Suppressor macrophage treated with lipopolysaccharide for 1 hour (primary cell): ENCODE measurements at regions not wholly inside any gene's neighbourhood (a gene's known extent, or its start where the extent isn't known, plus 50 kb on each side); places are given as distances from the start of the nearest gene placed in this dataset.

Experiments
- DNase-seq, 3 donors: peaks; one replicate each; pipeline ENCODE4 v3.0.0-alpha.2; 2020 to 2022

- DNase-seq = no peak
Observed at GRCh38 chr11:127677660-127678425, 677.3 kb upstream of the KIRREL3 start.

- DNase-seq = no peak
Observed at GRCh38 chr11:127675581-127675980, 675.0 kb upstream of the KIRREL3 start.

DNA sequence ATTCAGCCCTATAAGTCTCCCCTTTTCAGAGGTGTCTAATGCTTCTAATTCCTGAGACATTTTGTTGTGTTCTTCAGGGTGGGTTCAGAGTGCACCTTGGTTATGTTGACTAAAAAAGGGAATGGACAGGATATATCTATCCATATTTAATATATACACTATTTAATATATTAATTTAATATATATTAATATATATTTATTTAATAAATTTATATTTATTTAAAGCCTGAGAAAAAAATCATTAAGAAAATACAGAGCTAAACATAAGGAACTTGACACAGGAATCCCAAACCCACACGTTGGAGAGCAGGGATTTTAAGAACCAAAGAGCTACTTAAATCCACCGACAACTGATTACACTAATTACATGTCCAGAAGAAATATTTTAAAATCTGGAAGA is 674.2 kb upstream of the KIRREL3 start:
- no peak for DNase-seq

- DNase-seq = no peak
Observed at GRCh38 chr11:127670374-127671119, 670.0 kb upstream of the KIRREL3 start.

DNA sequence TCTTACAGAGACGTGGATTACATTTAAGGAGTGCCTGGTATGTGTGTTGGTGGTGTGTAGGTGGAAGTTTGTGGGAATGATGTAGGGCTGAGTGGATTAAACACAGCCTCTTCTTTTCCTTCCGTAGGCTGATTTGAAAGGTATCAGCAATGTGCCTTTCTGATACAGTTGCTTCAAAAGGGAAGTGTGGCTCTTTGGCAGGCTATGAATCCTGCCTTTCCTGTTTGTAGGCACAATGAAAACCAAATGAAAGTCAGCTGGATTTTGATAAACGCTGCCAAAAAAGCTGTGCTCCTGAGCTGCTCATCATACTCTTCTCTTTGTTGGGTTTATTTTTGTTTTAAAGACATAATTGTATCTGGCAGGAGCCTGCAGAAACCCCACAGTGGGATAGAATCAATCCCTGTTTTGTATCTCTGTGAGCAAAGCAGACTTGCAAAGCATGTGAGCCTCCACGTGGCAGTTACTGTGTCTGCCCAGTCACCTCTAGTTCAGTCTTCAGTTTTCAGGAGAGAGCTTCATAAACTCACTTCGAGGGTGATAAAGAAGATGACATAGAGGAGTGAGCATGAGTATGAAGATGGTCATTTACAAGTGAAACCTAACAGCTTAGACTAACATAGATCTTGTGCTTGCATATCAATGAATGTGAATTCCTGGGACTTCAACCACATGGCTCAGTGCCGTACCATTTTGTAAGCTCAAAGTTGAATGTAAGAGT is 655.7 kb upstream of the KIRREL3 start:
- DNase-seq = no peak

GRCh38 chr11:127653076-127653475 is 652.5 kb upstream of the KIRREL3 start:
- DNase-seq = no peak

- DNase-seq = peak in 1 of 3 donors; percentile 21
Observed at GRCh38 chr11:127651888-127652221, 651.3 kb upstream of the KIRREL3 start.

DNA sequence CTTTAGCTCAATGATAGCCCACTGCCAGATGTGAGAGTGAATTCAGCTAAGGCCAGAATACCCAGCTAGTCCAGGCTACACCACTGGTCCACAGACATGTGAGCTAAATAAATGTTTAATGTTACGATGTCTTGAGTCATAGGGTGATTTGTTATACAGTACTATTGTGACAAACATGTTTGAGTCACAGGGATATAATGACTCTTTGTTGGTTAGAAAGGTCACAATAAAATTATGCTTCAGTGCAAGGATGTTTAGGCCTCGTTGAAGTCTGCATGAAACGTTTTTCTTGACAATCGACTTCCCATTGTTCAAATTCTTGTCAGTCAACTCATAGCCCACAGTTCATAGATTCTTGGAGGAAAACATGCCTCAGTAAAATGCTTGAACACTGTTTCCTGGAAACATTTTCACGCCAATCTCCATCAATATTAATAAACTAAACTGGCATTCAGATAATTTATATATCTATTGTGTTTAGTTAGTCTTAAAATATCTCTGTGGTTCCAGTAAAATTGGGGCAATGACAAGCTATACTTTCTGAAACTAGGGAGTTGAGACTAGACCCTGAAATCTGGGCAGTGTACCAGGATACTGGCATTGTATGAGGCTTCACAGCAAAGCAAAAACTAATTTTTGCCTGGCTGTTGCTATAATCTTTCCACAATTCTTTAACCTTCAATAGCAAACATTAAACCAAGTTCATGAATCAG is 650.8 kb upstream of the KIRREL3 start:
- DNase-seq = no peak

DNA sequence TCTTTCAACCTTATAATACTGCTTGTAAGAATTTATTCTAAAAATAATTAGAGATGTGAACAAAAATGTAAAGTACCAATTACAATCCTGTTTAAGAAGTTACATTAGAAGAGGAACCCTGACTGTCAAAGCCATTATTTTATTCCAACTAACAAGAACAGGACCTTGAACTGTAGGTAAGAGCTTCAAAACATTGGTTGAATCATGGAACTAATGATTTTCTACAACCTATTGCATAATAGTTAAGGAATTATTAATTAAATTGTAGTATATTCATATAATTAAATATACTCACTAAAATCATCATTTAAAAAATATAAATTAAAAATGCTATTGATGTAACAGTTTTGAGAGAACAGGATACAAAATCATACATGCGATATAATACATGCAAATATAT is 649.4 kb upstream of the KIRREL3 start:
- no peak for DNase-seq

- DNase-seq = no peak
Observed at GRCh38 chr11:127649071-127649470, 648.5 kb upstream of the KIRREL3 start.

DNA sequence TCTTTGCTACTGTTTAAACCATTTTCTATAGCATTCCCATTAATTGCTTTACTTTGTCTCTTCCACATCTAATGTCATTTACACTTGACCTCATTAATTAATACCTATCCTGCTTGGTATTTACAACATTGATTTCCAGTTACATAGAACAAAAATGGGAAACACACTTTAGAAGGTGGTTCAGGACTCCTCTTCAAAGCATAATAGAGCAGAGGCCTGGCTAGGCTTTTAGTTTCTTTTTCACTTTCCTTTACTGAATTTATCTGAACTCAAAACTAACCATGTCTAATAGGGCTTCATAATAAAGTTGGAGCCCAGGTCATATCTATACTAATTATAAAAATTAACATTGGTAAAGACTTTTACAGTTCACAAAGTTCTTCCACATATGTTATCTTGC is 648.0 kb upstream of the KIRREL3 start:
- DNase-seq = no peak

GRCh38 chr11:127644366-127644765 is 643.8 kb upstream of the KIRREL3 start:
- no peak for DNase-seq

DNA sequence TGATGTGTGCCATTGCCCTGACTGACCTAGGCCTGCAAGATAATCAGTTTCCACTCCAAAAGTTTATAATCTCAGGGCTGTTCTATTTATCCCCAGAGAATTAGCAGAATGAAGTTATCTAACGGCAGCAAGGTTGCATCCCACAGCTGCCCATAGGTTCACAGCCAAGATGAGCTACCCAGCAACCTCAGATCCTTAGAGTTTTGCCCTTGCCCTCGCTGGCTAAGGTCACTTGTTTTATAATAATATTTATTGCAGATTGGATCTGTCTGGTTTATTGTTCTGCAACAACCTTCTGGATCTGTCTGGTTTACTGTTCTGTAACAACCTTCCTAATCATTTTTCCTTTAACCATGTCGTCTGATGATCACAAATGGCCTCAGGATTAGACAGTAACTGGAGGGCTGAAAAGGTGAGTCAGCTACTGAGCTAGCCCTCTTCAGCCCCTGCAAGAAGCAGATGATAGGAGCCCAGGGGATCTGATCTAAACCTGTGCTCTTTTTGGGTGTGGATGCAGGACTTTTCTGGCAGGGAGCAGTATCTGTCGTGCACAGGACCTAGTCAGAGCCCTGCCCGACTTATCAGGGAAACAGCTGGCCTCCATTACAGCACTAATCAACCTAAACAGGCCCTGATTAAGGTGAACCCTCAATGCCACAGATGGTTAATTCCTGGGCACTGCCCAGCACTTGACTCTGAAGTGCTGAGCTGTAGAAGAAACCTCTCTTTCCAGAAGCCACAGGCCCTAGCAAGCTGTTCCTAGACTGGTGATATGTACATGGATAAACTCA is 642.9 kb upstream of the KIRREL3 start:
- no peak for DNase-seq

GRCh38 chr11:127640561-127641451 is 640.2 kb upstream of the KIRREL3 start:
- DNase-seq = peak; percentile 37 to 67 (median 46)

- DNase-seq = peak; percentile 18 to 63 (median 34)
Observed at GRCh38 chr11:127639916-127640315, 639.3 kb upstream of the KIRREL3 start.

DNA sequence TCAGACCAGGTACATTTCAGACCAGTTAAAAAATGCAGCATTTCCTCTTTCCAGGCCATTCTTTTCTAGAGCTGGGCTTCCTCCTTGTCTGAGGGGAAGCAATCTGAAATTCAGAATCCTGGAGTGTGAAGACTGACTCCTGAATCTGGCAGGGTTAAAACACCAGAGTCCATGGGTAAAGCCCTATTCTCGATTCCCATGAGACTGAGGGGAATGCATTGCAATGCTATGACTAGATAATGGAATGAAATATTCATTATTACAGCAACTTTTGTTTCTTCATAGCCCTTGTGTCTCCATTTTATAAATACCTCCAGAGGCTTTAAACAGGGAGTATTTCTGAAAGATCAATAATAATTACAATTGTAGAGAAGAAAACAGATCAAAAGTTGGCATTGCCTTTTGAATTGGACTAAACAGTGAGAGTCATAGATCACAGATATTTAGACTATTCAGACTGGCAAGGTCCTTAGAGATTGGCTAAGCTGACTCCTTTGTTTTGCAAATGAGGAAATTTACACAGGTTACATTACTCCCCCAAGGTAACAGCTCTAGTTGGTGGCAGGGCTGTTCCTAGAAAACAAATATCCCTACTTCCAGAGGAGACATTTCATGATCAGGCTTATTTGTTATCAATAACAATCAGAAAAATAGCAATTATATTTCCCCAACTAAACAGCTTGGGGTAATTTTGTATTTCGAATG is 632.6 kb upstream of the KIRREL3 start:
- no peak for DNase-seq

- DNase-seq = no peak
Observed at GRCh38 chr11:127632546-127632945, 632.0 kb upstream of the KIRREL3 start.

DNA sequence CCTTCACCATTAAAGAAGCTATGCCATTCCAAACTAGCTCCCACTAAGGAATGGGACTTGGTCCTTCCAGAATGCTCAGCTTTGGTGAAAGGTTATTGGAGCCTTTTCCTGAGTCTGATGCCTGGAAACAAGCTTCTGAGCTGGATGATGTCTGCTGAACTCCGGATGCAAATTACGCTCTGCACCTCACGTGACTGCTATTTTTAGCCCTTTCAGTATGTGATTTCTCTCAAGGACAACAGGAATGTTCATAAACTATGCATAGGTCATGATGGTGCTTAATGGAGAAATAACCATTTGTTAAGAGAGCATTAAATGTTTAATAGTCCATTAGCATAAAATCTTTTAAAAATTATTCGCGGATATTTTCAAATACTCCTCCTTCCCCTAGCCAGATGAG is 631.4 kb upstream of the KIRREL3 start:
- no peak for DNase-seq

DNA sequence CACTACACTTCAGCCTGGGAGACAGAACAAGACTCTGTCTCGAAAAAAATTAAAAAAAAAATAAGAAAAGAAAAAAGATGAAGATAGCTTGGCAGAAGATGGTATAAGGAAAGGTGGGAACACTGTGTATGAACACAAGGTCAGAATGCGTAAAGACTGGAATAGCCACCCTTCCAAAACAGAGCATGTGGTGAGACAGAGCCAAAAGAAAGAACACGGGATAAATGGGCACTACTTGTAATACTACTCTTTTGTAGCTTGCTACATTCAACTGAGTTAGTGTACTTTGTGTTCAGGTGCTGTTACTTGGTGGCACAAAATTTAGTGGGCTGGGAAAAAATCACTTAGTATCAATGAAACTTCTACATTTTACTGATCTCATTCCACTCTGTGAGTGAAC is 628.6 kb upstream of the KIRREL3 start:
- no peak for DNase-seq

GRCh38 chr11:127628458-127628785 is 627.9 kb upstream of the KIRREL3 start:
- no peak for DNase-seq
